DMS 273 treated with DMSO at 0.1 percent for 48 hours (cell line): ENCODE measurements at regions not wholly inside any gene's neighbourhood (a gene's known extent, or its start where the extent isn't known, plus 50 kb on each side); places are given as distances from the start of the nearest gene placed in this dataset.
"Not testable (repeated sequence)": the region's sequence is repeated elsewhere in the genome, so short reads cannot be mapped to it uniquely, and the experiment has no call there.

Experiments used
- DNase-seq: peaks from one replicate; lab custom pipeline; 2025; lab: John Stamatoyannopoulos, UW

GRCh38 chr6:158881884-158882283 is 62.7 kb upstream of the EZR start:
- not testable (repeated sequence) for DNase-seq

DNA sequence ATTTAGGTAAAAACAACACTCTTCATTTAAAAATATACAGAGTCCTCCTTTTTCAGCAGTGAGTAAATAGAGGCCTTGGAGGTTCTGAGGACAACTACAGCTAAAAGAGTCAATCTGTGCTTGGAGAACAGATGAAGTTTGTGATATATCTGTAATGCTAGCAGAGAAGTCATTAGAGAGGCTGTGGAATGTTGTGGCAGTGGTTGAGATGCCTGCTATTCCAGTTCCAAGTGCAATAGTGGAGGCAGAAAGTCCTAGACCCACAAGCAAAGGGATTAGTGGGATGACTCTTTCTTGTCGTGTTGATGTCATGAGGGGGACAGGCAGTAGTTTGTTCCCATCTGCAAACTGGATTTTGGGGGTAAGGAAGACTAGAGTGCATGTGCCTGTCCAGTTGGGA is 62.1 kb upstream of the EZR start:
- not testable (repeated sequence) for DNase-seq

DNA sequence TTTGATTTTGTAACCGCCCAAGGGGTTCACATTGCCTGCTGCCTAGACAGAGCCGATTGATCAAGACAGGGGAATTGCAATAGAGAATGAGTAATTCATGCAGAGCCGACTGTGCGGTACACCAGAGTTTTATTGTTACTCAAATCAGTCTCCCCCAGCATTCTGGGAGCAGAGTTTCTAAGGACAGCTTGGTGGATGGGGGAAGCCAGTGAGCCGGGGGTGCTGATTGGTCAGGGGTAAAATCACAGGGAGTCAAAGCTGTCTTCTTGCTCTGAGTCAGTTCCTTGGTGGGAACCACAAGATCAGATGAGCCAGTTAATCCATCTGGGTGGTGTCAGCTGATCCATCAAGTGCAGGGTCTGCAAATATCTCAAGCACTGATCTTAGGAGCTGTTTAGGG is 60.0 kb upstream of the EZR start:
- no peak for DNase-seq

DNA sequence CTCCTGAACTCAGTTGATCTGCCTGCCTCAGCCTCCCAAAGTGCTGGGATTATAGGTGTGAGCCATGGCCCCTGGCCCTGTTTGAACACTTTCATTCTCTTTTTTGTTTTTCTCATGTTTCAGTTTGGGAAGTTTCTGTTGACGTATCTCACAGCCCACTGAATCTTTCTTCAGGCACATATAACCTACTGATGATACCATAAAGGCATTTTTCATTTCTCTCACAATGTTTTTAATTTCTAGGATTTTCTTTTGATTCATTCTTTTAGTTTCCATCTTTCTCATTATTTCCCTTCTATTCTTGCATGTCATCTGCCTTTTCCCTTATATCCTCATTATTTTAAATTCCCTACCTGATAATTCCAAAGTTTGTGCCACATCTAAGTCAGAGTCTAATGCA is 58.5 kb upstream of the EZR start:
- no peak for DNase-seq

GRCh38 chr6:158876886-158877285 is 57.7 kb upstream of the EZR start:
- no peak for DNase-seq

DNA sequence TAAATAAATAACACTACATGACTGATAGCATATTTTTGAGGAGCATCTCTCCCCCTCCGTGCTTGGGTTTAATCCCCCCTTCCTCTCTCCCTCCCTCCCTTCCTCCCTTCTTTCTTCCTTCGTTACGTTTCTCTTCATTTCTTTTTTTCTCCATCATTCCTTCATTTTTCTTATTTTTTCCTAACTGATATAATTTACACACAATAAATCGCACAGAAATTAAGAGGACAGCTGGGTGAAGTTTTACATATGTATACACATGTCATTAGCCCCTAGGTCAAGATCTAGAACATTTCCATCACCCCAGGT is 51.4 kb upstream of the EZR start:
- DNase-seq = no peak

GRCh38 chr6:158869826-158870648 is 50.9 kb upstream of the EZR start:
- no peak for DNase-seq

- DNase-seq = peak; percentile 96
These were observed 50.0 kb upstream of the EZR start for GRCh38 chr6:158868890-158869825.
